Stimulated activated CD4-positive, alpha-beta T cell treated with anti-CD3 and anti-CD28 coated beads, Interleukin-1b, Interleukin-23, amount 100 ng/mL, for 24 hours (primary cell): ENCODE measurements at regions not wholly inside any gene's neighbourhood (a gene's known extent, or its start where the extent isn't known, plus 50 kb on each side); places are given as distances from the start of the nearest gene placed in this dataset.
"Not testable (repeated sequence)": the region's sequence is repeated elsewhere in the genome, so short reads cannot be mapped to it uniquely, and the experiment has no call there.

Source experiments
- DNase-seq, 4 experiments: peaks; one replicate each; pipeline ENCODE4 v3.0.0-alpha.2; 2020; ENCODE audit warnings: low read depth in 4 of 4, low spot score in 1 of 4

DNA sequence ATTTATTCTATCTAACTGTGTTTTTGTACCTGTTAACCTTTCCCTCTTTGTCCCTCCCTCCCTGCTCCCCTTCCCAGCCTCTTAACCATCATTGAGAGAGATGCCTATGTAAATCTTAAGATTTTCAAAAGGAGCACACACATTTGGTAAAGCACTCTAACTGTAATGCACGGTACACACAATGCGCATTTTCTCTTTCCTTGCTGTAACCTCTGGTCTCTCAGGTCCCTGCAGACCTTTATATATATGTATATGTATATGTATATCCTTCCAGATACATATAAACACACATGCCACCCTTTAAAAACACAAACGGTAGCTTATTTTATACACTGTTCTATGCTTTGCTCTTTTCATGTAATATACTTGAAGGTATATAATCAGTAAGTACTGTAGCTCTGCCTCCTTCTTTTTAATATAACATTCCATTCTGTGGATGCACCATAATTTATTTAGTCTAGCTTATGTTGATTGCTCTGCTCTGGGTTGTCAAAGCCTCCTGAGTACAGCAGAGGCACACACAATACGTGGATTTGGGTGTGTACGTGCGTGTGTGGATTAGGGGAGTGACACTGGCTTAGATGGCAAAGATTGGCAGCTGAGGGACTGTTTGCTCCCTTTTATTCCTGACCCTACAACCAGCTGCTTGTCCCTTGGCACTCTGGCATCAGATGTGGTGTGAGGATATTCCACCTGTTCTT is 118.4 kb upstream of the PTPN20 start:
- DNase-seq = not testable (repeated sequence)

DNA sequence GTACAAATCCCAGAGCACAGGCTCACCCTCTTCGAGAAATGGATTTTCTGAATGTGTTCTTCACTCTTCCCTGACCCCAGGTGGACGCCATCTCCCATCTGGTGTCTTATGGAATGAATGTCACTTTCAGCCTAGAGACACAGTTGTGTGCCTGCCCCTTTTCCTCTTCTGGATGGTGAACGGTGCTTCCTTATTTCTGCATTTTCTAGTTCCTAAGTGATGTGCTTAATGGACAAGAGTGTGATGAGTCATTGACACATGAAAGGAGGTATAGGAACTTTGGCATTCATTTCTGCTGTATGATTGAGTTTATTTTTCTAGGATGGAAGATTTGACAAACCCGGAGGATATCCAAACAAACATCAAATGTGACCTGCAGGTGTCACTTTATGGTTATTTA is 114.9 kb upstream of the PTPN20 start:
- DNase-seq = not testable (repeated sequence)

DNA sequence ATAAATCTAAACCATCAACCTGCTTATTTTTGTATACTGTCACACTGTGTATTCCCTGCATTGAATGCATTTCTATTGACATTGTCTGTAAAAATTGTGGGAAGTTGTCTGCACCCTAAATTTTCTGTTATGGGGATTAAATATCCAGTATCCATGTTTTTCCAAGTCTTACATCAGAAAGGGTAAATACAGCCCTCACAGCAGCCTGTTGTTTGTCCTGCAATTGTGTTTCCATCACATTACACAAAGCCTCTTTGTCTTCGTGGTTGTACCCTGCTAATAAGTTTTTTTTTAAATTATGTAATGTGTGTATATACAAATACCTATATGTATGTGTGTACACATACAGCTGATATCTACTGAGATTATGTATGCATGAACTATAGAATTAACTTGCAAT is 109.2 kb upstream of the PTPN20 start:
- DNase-seq = not testable (repeated sequence)

DNA sequence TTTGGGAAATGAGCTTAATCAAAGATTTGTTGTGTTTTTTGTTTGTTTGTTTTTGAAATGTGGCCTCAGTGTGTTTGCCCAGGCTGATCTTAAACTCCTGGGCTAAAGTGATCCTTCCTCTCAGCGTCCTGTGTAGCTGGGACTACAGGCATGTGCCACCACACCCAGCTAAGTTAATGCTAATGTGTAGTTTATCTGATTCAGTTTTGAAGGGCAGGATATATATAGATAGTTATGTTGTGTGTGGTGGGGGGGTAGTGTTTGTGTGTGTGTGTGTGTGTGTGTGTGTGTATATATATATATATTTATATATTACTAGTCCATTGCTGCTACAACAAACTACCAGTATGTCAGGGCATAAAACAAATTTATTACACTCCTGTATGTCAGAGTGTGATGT is 108.1 kb upstream of the PTPN20 start:
- not testable (repeated sequence) for DNase-seq

DNA sequence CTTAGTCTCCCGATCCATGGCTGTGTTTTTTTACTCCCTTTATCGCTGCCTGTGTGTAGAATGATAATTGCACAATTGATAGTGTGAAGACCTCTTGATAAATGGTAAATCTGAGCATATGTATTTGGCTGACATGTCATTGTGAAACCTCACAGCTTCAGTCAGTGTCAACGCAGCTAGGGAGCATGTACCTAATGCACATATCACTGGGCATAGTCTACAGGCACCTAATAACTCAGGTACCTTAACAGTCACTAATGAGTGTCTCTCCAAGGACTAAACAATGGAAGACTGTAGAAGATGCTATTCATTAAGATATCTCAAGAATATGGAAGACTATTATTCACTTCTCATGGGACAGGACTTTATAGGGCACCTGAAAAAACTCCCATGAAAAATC is 101.0 kb upstream of the PTPN20 start:
- not testable (repeated sequence) for DNase-seq

DNA sequence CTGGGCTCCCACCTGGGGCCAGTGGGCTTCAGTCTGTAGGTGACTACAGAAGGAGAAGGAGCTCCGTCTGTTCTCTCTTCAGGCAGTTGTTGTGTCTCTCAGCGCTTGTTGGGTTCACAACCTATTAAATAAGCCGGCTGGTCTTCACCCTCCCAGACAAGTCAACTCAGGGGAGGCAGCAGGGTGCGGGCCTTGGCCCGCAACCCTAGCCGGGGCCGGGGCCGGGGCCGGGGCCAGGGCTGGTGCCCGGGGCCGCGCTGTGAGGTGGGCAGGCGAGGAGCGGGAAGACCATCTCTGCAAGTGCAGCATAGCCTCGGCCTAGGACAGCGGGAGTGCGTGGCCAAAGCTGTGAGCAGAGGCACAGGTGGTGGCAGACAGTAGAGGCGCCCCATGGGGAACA is 95.1 kb upstream of the PTPN20 start:
- not testable (repeated sequence) for DNase-seq

DNA sequence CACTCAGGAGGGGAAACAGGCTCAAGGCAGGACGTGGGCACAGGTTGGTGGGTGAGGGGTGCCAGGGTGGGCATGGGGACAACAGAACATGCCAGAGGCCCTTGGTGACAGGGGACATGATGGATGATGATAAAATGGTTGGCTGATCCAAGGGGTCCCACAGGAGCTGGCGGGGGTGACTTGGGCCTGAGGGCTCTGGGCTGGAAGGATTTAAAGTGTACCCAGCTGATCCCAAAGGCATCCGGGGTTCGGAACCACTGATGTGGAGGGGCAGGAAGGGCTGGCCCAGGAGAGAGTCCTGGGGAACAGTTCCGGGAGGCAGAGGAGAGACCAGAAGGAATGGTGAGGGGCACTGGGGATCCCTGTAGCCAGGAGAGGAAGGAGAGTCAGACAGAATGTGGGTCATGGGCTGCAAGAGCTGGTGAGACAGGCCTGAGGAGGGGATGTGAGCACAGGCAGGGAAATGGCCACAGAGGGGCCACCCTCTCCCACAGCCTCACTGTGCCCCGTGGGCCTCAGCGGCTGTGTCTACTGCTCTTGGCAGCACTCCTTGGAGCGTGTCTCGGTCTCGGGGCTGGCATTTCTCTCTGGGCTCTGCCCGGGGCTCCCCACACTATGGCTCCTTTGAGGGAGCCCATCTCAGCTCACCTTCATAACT is 70.7 kb upstream of the PTPN20 start:
- DNase-seq = not testable (repeated sequence)

DNA sequence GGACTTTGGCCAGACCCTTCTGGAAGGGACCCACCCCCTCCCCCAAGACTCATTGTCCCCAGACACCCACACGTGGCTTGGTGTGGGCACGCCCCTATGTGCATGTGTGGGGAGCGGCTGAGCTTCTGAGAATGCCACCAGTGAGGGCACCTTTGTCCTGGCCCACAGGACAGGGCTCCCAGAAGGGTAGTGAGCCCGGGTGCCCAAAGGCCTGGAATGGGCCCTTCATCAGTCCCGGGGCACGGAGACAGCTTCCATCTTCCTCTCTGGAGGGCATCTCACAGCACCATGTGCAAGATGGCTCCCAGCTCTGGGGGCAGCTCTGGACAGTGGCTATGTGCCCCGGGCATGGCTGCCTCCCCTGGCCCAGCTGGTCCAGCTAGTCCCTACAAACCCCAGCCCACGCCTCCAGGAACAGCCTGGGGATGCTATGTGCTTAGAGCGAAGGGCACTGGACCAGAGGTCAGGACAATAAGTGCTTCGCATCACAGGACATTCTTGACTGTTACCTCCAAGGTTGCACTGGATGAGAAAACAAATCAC is 70.1 kb upstream of the PTPN20 start:
- DNase-seq = not testable (repeated sequence)

DNA sequence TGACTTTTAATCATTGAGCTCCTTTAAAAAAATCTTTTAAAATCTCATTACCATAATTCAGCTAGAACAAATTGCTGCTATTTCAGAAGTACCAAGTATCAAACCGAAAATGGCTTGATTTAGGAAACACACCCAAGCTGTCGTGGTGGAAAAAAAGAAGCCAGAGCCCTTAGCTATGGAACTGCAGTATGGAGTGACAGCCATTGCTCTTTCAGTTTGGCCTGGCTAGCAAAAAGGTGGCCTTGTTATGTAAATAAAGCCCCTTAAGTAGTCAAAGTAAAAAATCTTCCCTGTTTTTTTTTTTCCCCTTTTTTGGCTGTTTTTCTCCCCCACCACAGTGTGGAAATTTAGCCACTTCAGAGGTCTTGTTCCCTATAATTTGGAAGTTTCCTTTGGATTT is 66.0 kb upstream of the PTPN20 start:
- not testable (repeated sequence) for DNase-seq

DNA sequence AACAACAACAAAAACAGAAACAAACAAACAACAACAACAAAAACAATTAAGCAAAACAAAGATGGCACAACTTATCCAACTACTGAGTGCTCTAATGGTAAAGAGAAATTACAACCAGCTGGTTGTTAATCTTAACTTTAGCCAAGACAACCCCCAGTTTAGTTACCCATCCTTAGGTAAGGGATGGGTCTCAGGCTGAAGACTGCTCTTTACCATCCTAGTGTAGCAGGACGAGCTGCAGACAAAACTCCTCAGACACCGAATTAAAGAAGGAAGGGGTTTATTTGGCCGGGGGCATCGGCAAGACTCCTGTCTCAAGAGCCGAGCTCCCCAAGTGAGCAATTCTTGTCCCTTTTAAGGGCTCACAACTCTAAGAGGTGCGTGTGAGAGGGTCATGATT is 65.6 kb upstream of the PTPN20 start:
- not testable (repeated sequence) for DNase-seq

DNA sequence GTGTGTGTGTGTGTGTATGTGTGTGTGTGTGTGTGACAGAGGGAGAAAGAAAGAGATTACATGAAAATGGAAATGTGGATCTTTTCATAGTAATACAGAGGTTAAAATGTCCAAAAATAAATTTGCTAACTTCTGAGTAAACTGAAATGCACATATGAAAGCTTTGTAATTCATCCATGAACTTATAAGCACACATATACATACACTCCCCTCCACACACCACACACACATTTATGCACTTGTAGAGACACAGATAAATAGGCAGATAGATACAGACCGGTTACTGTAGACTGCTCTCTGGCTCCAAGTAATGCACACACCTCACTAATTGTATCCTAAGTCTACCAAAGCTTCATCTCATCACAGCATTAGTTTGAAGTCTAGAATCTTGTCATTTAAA is 50.5 kb upstream of the PTPN20 start:
- not testable (repeated sequence) for DNase-seq
